ENCODE measurements at regions not wholly inside any gene's neighbourhood (a gene's known extent, or its start where the extent isn't known, plus 50 kb on each side); places are given as distances from the start of the nearest gene placed in this dataset.

GRCh38 chr4:171588051-171588545 is 225.1 kb upstream of the GALNTL6 start:
- Histone ChIP-seq H3K27ac (ENCODE audit: low read depth) (no peak overlapping the region), H3K9me2 (ENCODE audit: insufficient read depth) (no peaks in the 10 kb centered on the region), H3K4me3 (no peak overlapping the region), H3K36me3 (ENCODE audit: insufficient read depth) (no peaks in the 10 kb centered on the region), H3K27me3 (ENCODE audit: insufficient read depth) (no peaks in the 10 kb centered on the region), H3F3A (replicated peaks; ENCODE audit: low read depth) (no peaks in the 10 kb centered on the region), H3K4me1 (ENCODE audit: insufficient read depth) (no peaks in the 10 kb centered on the region; the same call in 1 of the 2 replicates), H2AFZ (0 out of 2 replicates have a peak overlapping the region, but pooled peaks have one; percentile 9), H3K4me2 (0 out of 2 replicates have a peak overlapping the region, but pooled peaks have one; percentile 11), H3K79me2 (replicated peaks; ENCODE audit: insufficient read depth) (no peaks in the 10 kb centered on the region), H4K20me1 (replicated peaks; ENCODE audit: insufficient read depth) (no peaks in the 10 kb centered on the region)
- Mint-ChIP-seq H3K27ac (no peak overlapping the region), H3K4me1 (peaks cover 17% of the 10 kb centered on the region; the same call in 2 of the 3 replicates), H3K27me3 (ENCODE audit: insufficient read depth, low read depth, poor library complexity) (no peaks in the 10 kb centered on the region), H3K4me3 (no peak overlapping the region), H3K36me3 (ENCODE audit: low read depth) (peaks cover 3% of the 10 kb centered on the region; the same call in 1 of the 3 replicates), H3K9me3 (peaks cover 7% of the 10 kb centered on the region; the same call in 2 of the 3 replicates)
- DNase-seq (ENCODE audit: low spot score) (no peak), ATAC-seq (no peak)
- TF ChIP-seq CREB1 (CRISPR knock-in tag; IDR thresholded peaks at IDR 0.05; ENCODE audit: low read depth) (no peak), STAT1 (IDR thresholded peaks at IDR 0.05; ENCODE audit: unreplicated experiment) (no peak), EZH2 (IDR thresholded peaks at IDR 0.05; ENCODE audit: low read depth, unreplicated experiment) (no peak)
- TF ChIP-seq, protein P1, sequence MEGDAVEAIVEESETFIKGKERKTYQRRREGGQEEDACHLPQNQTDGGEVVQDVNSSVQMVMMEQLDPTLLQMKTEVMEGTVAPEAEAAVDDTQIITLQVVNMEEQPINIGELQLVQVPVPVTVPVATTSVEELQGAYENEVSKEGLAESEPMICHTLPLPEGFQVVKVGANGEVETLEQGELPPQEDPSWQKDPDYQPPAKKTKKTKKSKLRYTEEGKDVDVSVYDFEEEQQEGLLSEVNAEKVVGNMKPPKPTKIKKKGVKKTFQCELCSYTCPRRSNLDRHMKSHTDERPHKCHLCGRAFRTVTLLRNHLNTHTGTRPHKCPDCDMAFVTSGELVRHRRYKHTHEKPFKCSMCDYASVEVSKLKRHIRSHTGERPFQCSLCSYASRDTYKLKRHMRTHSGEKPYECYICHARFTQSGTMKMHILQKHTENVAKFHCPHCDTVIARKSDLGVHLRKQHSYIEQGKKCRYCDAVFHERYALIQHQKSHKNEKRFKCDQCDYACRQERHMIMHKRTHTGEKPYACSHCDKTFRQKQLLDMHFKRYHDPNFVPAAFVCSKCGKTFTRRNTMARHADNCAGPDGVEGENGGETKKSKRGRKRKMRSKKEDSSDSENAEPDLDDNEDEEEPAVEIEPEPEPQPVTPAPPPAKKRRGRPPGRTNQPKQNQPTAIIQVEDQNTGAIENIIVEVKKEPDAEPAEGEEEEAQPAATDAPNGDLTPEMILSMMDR (conservative IDR thresholded peaks at IDR 0.05; ENCODE audit: low read depth in 2 of 2): no peak

- no peaks in the 10 kb centered on the region for H3K9me2 ChIP-seq (ENCODE audit: insufficient read depth)
- H3K36me3 ChIP-seq (ENCODE audit: insufficient read depth): no peaks in the 10 kb centered on the region
- H3K4me3 Mint-ChIP-seq: no peak overlapping the region
- H3K27me3 ChIP-seq (ENCODE audit: insufficient read depth): no peaks in the 10 kb centered on the region
- H4K20me1 ChIP-seq (replicated peaks; ENCODE audit: insufficient read depth): no peaks in the 10 kb centered on the region
- H3K27me3 Mint-ChIP-seq (ENCODE audit: insufficient read depth, low read depth, poor library complexity): no peaks in the 10 kb centered on the region
- H3K4me1 Mint-ChIP-seq: peaks cover 12% of the 10 kb centered on the region
- H3K79me2 ChIP-seq (replicated peaks; ENCODE audit: insufficient read depth): no peaks in the 10 kb centered on the region
- ATAC-seq: no peak
- H3K4me1 ChIP-seq (ENCODE audit: insufficient read depth): no peaks in the 10 kb centered on the region; the same call in 1 of the 2 replicates
- DNase-seq (ENCODE audit: low spot score): no peak
- no peaks in the 10 kb centered on the region for H3F3A ChIP-seq (replicated peaks; ENCODE audit: low read depth)
- H3K27ac Mint-ChIP-seq: no peak overlapping the region
- no peak overlapping the region for H3K4me3 ChIP-seq
- no peak overlapping the region for H3K27ac ChIP-seq (ENCODE audit: low read depth)
- H2AFZ ChIP-seq: no peak overlapping the region
- H3K36me3 Mint-ChIP-seq (ENCODE audit: low read depth): peaks cover 5% of the 10 kb centered on the region; the same call in 2 of the 3 replicates
- H3K4me2 ChIP-seq: no peak overlapping the region
- peaks cover 14% of the 10 kb centered on the region for H3K9me3 Mint-ChIP-seq
- TF ChIP-seq ZNF114 (CRISPR knock-in tag; IDR thresholded peaks at IDR 0.05): no peak
- TF ChIP-seq EZH2phosphoT487 (IDR thresholded peaks at IDR 0.05; ENCODE audit: unreplicated experiment): no peak
- TF ChIP-seq, protein P2, sequence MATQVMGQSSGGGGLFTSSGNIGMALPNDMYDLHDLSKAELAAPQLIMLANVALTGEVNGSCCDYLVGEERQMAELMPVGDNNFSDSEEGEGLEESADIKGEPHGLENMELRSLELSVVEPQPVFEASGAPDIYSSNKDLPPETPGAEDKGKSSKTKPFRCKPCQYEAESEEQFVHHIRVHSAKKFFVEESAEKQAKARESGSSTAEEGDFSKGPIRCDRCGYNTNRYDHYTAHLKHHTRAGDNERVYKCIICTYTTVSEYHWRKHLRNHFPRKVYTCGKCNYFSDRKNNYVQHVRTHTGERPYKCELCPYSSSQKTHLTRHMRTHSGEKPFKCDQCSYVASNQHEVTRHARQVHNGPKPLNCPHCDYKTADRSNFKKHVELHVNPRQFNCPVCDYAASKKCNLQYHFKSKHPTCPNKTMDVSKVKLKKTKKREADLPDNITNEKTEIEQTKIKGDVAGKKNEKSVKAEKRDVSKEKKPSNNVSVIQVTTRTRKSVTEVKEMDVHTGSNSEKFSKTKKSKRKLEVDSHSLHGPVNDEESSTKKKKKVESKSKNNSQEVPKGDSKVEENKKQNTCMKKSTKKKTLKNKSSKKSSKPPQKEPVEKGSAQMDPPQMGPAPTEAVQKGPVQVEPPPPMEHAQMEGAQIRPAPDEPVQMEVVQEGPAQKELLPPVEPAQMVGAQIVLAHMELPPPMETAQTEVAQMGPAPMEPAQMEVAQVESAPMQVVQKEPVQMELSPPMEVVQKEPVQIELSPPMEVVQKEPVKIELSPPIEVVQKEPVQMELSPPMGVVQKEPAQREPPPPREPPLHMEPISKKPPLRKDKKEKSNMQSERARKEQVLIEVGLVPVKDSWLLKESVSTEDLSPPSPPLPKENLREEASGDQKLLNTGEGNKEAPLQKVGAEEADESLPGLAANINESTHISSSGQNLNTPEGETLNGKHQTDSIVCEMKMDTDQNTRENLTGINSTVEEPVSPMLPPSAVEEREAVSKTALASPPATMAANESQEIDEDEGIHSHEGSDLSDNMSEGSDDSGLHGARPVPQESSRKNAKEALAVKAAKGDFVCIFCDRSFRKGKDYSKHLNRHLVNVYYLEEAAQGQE (IDR thresholded peaks at IDR 0.05; ENCODE audit: unreplicated experiment): no peak
- no peak for TF ChIP-seq NANOG (IDR thresholded peaks at IDR 0.05; ENCODE audit: borderline replicate concordance)
- no peak for TF ChIP-seq JUNB (IDR thresholded peaks at IDR 0.05; ENCODE audit: unreplicated experiment)
- TF ChIP-seq CREB1 (CRISPR knock-in tag; IDR thresholded peaks at IDR 0.05; ENCODE audit: low read depth): no peak
- TF ChIP-seq ZNF331 (CRISPR knock-in tag; IDR thresholded peaks at IDR 0.05; ENCODE audit: low read depth): no peak
- TF ChIP-seq, protein P1 (conservative IDR thresholded peaks at IDR 0.05; ENCODE audit: low read depth in 2 of 2): no peak
These were observed 229.4 kb upstream of the GALNTL6 start for GRCh38 chr4:171583790-171584189.

Measured in GM23338 (cell line).